ENCODE measurements at regions not wholly inside any gene's neighbourhood (a gene's known extent, or its start where the extent isn't known, plus 50 kb on each side); places are given as distances from the start of the nearest gene placed in this dataset.

GRCh38 chr20:50427719-50428083, 82.5 kb upstream of the PTPN1 start:
- no peak for DNase-seq (ENCODE audit: extremely low read depth, low read depth)
- no peak for TF ChIP-seq CTCF (IDR thresholded peaks at IDR 0.05; ENCODE audit: low read depth, low read length)

- TF ChIP-seq CTCF (IDR thresholded peaks at IDR 0.05; ENCODE audit: low read depth, low read length): no peak
- no peak for DNase-seq (ENCODE audit: extremely low read depth, low read depth)
Measured at GRCh38 chr20:50428097-50428828, 81.9 kb upstream of the PTPN1 start.

GRCh38 chr20:50429412-50429811, 80.8 kb upstream of the PTPN1 start:
- DNase-seq (ENCODE audit: extremely low read depth, low read depth): no peak
- no peak for TF ChIP-seq CTCF (IDR thresholded peaks at IDR 0.05; ENCODE audit: low read depth, low read length)

GRCh38 chr20:50431066-50431450, 79.1 kb upstream of the PTPN1 start:
- DNase-seq (ENCODE audit: extremely low read depth, low read depth): no peak
- no peak for TF ChIP-seq CTCF (IDR thresholded peaks at IDR 0.05; ENCODE audit: low read depth, low read length)

- no peak for DNase-seq (ENCODE audit: extremely low read depth, low read depth)
- no peak for TF ChIP-seq CTCF (IDR thresholded peaks at IDR 0.05; ENCODE audit: low read depth, low read length)
Measured at GRCh38 chr20:50433001-50433761, 77.0 kb upstream of the PTPN1 start.

GRCh38 chr20:50434321-50434652, 75.9 kb upstream of the PTPN1 start:
- no peak for DNase-seq (ENCODE audit: extremely low read depth, low read depth)
- TF ChIP-seq CTCF (IDR thresholded peaks at IDR 0.05; ENCODE audit: low read depth, low read length): no peak

- no peak for TF ChIP-seq CTCF (IDR thresholded peaks at IDR 0.05; ENCODE audit: low read depth, low read length)
- peak; percentile 37 for DNase-seq (ENCODE audit: extremely low read depth, low read depth)
Measured at GRCh38 chr20:50434653-50435396, 75.4 kb upstream of the PTPN1 start.
